ENCODE measurements at regions not wholly inside any gene's neighbourhood (a gene's known extent, or its start where the extent isn't known, plus 50 kb on each side); places are given as distances from the start of the nearest gene placed in this dataset.

DNA sequence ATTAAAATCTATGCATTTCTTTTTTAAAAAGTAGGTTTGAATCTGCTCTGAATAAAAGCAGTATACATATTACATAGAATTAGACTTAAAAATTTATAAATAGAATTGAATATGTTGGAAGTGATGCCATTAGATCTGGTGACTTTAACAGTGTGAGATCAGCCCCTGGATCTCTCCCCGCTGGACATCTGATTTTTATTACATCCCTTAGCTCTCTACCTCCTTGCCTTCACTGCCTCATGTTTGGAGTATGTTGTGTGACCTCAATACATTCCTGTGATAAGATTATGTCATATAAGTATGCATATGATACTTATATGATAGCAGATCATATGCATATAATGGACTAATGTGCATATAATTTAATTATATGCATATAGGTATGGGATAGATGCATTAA lies 643.4 kb upstream of the NR2F2 start:
- no peak for ATAC-seq
- TF ChIP-seq ESRRG (CRISPR knock-in tag; IDR thresholded peaks at IDR 0.05) (no peak), ARNTL (CRISPR knock-in tag; IDR thresholded peaks at IDR 0.05; ENCODE audit: borderline replicate concordance, low read depth) (no peak), SNAI2 (CRISPR knock-in tag; IDR thresholded peaks at IDR 0.05) (no peak), BACH2 (CRISPR knock-in tag; IDR thresholded peaks at IDR 0.05; ENCODE audit: borderline replicate concordance) (no peak), ZFP30 (CRISPR knock-in tag; IDR thresholded peaks at IDR 0.05) (no peak), ISL1 (CRISPR knock-in tag; IDR thresholded peaks at IDR 0.05) (no peak), GLIS3 (CRISPR knock-in tag; IDR thresholded peaks at IDR 0.05) (no peak), CSDC2 (CRISPR knock-in tag; IDR thresholded peaks at IDR 0.05) (no peak), OSR1 (CRISPR knock-in tag; IDR thresholded peaks at IDR 0.05) (no peak), ZC3H10 (CRISPR knock-in tag; IDR thresholded peaks at IDR 0.05) (no peak), TCF4 (CRISPR knock-in tag; IDR thresholded peaks at IDR 0.05; ENCODE audit: borderline replicate concordance) (no peak), ZNF70 (CRISPR knock-in tag; IDR thresholded peaks at IDR 0.05) (no peak)
- TF ChIP-seq, protein P1, sequence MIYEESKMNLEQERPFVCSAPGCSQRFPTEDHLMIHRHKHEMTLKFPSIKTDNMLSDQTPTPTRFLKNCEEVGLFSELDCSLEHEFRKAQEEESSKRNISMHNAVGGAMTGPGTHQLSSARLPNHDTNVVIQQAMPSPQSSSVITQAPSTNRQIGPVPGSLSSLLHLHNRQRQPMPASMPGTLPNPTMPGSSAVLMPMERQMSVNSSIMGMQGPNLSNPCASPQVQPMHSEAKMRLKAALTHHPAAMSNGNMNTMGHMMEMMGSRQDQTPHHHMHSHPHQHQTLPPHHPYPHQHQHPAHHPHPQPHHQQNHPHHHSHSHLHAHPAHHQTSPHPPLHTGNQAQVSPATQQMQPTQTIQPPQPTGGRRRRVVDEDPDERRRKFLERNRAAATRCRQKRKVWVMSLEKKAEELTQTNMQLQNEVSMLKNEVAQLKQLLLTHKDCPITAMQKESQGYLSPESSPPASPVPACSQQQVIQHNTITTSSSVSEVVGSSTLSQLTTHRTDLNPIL (CRISPR knock-in tag; IDR thresholded peaks at IDR 0.05; ENCODE audit: low read depth), result no peak
- TF ChIP-seq, protein P2, sequence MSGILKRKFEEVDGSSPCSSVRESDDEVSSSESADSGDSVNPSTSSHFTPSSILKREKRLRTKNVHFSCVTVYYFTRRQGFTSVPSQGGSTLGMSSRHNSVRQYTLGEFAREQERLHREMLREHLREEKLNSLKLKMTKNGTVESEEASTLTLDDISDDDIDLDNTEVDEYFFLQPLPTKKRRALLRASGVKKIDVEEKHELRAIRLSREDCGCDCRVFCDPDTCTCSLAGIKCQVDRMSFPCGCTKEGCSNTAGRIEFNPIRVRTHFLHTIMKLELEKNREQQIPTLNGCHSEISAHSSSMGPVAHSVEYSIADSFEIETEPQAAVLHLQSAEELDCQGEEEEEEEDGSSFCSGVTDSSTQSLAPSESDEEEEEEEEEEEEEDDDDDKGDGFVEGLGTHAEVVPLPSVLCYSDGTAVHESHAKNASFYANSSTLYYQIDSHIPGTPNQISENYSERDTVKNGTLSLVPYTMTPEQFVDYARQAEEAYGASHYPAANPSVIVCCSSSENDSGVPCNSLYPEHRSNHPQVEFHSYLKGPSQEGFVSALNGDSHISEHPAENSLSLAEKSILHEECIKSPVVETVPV (CRISPR knock-in tag; IDR thresholded peaks at IDR 0.05), result no peak

DNA sequence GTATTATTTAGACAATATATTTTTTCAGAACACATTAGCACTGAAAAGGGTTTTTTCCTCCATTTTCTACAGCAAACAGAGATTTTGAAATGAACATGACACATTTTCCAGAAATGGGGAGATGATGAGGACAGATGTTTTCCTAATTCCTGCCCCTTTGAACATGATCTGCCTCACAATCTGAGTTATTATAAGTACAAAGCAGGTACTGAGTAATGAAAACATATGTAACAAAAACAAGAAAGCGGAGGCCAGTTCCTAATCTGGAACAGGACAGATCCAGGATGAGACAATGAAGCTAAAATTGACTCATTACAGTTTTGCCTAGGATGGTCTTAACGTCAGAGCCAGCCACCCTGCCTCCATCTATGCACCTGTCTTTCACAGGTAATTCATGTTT lies 642.8 kb upstream of the NR2F2 start:
- TF ChIP-seq ZFP3 (CRISPR knock-in tag; IDR thresholded peaks at IDR 0.05), result no peak
- no peak for TF ChIP-seq ZFP30 (CRISPR knock-in tag; IDR thresholded peaks at IDR 0.05)
- no peak for TF ChIP-seq ARNTL (CRISPR knock-in tag; IDR thresholded peaks at IDR 0.05; ENCODE audit: borderline replicate concordance, low read depth)
- no peak for TF ChIP-seq SNAI2 (CRISPR knock-in tag; IDR thresholded peaks at IDR 0.05)
- no peak for TF ChIP-seq CSDC2 (CRISPR knock-in tag; IDR thresholded peaks at IDR 0.05)
- no peak for TF ChIP-seq ZNF70 (CRISPR knock-in tag; IDR thresholded peaks at IDR 0.05)
- TF ChIP-seq GLIS3 (CRISPR knock-in tag; IDR thresholded peaks at IDR 0.05), result no peak
- no peak for TF ChIP-seq TCF4 (CRISPR knock-in tag; IDR thresholded peaks at IDR 0.05; ENCODE audit: borderline replicate concordance)
- no peak for ATAC-seq

DNA sequence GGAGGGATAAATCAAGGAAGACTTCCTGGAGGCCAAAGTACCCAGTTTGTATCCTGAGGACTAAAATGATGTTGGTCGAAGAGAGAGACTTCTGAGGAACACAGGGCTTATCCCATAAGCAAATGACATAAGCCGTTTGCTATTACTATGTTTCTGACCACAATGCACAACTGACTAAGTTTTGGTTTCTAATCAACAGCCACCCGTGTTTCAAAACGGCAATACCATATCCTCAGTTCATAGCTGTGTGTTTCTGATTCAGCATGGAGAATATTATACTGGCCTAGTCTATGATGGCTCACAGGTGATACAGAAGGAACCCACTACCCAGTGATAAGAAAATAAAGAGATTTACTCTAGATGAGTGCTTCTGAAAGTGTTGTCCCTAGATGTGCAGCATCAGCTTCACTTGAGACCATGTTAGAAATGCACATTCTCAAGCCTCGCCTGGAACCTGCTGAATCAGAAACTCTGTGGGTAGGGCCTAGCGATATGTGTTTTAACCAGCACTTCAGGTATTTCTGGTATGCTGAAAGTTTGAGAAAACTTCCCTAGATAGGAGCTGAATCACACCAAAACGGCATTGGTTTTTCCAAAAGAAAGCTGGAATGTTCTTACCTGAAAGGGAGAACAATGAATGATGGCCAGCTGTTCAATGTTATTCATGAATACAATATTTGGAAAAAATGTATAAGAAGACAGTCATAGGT lies 639.7 kb upstream of the NR2F2 start:
- TF ChIP-seq SNAI2 (CRISPR knock-in tag; IDR thresholded peaks at IDR 0.05) (no peak), CSDC2 (CRISPR knock-in tag; IDR thresholded peaks at IDR 0.05) (no peak), ESRRG (CRISPR knock-in tag; IDR thresholded peaks at IDR 0.05) (no peak), ZNF565 (CRISPR knock-in tag; conservative IDR thresholded peaks at IDR 0.05; ENCODE audit: low read depth) (no peak), BACH2 (CRISPR knock-in tag; IDR thresholded peaks at IDR 0.05; ENCODE audit: borderline replicate concordance) (no peak)
- no peak for ATAC-seq

DNA sequence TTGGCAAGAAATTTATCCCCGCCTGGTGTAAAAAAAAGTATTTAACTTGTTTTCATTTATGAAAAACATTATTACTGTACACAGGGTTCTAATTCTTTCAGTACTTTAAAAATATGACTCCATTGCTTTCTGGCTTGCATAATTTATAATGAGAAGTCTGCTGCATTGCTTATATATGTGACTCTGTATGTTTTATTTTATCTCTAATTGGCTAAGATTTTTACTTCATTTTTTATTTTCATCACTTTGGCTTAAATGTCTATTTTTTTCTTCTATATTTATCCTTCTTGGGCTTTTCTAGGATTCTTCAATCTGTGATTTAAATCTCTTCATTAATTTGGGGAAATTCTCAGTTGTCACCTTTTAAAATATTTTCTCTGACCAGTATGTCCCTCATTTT lies 636.6 kb upstream of the NR2F2 start:
- ATAC-seq, result no peak
- no peak for TF ChIP-seq ZNF70 (CRISPR knock-in tag; IDR thresholded peaks at IDR 0.05)
- TF ChIP-seq ZNF565 (CRISPR knock-in tag; conservative IDR thresholded peaks at IDR 0.05; ENCODE audit: low read depth), result no peak
- TF ChIP-seq GLIS3 (CRISPR knock-in tag; IDR thresholded peaks at IDR 0.05), result no peak
- no peak for TF ChIP-seq BACH2 (CRISPR knock-in tag; IDR thresholded peaks at IDR 0.05; ENCODE audit: borderline replicate concordance)
- TF ChIP-seq PPARA (CRISPR knock-in tag; IDR thresholded peaks at IDR 0.05; ENCODE audit: borderline replicate concordance), result no peak
- TF ChIP-seq, protein P3, sequence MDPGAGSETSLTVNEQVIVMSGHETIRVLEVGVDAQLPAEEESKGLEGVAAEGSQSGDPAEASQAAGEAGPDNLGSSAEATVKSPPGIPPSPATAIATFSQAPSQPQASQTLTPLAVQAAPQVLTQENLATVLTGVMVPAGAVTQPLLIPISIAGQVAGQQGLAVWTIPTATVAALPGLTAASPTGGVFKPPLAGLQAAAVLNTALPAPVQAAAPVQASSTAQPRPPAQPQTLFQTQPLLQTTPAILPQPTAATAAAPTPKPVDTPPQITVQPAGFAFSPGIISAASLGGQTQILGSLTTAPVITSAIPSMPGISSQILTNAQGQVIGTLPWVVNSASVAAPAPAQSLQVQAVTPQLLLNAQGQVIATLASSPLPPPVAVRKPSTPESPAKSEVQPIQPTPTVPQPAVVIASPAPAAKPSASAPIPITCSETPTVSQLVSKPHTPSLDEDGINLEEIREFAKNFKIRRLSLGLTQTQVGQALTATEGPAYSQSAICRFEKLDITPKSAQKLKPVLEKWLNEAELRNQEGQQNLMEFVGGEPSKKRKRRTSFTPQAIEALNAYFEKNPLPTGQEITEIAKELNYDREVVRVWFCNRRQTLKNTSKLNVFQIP (CRISPR knock-in tag; IDR thresholded peaks at IDR 0.05; ENCODE audit: borderline replicate concordance, low read depth), result no peak
- no peak for TF ChIP-seq TCF4 (CRISPR knock-in tag; IDR thresholded peaks at IDR 0.05; ENCODE audit: borderline replicate concordance)
- TF ChIP-seq ZFP3 (CRISPR knock-in tag; IDR thresholded peaks at IDR 0.05), result no peak
- TF ChIP-seq, protein P4, sequence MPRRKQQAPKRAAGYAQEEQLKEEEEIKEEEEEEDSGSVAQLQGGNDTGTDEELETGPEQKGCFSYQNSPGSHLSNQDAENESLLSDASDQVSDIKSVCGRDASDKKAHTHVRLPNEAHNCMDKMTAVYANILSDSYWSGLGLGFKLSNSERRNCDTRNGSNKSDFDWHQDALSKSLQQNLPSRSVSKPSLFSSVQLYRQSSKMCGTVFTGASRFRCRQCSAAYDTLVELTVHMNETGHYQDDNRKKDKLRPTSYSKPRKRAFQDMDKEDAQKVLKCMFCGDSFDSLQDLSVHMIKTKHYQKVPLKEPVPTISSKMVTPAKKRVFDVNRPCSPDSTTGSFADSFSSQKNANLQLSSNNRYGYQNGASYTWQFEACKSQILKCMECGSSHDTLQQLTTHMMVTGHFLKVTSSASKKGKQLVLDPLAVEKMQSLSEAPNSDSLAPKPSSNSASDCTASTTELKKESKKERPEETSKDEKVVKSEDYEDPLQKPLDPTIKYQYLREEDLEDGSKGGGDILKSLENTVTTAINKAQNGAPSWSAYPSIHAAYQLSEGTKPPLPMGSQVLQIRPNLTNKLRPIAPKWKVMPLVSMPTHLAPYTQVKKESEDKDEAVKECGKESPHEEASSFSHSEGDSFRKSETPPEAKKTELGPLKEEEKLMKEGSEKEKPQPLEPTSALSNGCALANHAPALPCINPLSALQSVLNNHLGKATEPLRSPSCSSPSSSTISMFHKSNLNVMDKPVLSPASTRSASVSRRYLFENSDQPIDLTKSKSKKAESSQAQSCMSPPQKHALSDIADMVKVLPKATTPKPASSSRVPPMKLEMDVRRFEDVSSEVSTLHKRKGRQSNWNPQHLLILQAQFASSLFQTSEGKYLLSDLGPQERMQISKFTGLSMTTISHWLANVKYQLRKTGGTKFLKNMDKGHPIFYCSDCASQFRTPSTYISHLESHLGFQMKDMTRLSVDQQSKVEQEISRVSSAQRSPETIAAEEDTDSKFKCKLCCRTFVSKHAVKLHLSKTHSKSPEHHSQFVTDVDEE (CRISPR knock-in tag; IDR thresholded peaks at IDR 0.05), result no peak
- TF ChIP-seq ARNTL (CRISPR knock-in tag; IDR thresholded peaks at IDR 0.05; ENCODE audit: borderline replicate concordance, low read depth), result no peak
- TF ChIP-seq, protein P5, sequence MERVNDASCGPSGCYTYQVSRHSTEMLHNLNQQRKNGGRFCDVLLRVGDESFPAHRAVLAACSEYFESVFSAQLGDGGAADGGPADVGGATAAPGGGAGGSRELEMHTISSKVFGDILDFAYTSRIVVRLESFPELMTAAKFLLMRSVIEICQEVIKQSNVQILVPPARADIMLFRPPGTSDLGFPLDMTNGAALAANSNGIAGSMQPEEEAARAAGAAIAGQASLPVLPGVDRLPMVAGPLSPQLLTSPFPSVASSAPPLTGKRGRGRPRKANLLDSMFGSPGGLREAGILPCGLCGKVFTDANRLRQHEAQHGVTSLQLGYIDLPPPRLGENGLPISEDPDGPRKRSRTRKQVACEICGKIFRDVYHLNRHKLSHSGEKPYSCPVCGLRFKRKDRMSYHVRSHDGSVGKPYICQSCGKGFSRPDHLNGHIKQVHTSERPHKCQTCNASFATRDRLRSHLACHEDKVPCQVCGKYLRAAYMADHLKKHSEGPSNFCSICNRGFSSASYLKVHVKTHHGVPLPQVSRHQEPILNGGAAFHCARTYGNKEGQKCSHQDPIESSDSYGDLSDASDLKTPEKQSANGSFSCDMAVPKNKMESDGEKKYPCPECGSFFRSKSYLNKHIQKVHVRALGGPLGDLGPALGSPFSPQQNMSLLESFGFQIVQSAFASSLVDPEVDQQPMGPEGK (CRISPR knock-in tag; IDR thresholded peaks at IDR 0.05; ENCODE audit: borderline replicate concordance), result no peak

Measured in SK-N-SH treated with all-trans-retinoic acid at 6 μM for 48 hours (cell line).